ENCODE measurements at regions not wholly inside any gene's neighbourhood (a gene's known extent, or its start where the extent isn't known, plus 50 kb on each side); places are given as distances from the start of the nearest gene placed in this dataset.

DNA sequence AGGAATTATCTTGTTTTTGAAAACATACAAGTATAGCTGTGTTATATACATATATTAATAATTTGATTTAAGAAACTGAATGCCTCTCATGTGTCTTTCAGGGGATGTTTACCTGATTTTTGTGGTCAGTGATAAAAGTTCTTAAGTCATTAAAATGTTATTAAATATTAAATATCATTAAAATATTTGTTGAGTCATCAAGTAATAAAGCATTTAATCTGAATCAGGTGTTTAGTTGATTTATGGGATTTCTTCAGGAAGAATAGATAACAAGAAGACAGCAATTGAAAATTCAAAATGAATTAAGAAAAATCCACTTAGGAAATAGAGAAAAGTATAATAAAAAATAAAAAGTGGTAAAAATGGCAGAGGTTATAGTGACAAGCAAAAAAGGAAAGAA is 361.9 kb upstream of the EYS start:
- TF ChIP-seq, protein P1, sequence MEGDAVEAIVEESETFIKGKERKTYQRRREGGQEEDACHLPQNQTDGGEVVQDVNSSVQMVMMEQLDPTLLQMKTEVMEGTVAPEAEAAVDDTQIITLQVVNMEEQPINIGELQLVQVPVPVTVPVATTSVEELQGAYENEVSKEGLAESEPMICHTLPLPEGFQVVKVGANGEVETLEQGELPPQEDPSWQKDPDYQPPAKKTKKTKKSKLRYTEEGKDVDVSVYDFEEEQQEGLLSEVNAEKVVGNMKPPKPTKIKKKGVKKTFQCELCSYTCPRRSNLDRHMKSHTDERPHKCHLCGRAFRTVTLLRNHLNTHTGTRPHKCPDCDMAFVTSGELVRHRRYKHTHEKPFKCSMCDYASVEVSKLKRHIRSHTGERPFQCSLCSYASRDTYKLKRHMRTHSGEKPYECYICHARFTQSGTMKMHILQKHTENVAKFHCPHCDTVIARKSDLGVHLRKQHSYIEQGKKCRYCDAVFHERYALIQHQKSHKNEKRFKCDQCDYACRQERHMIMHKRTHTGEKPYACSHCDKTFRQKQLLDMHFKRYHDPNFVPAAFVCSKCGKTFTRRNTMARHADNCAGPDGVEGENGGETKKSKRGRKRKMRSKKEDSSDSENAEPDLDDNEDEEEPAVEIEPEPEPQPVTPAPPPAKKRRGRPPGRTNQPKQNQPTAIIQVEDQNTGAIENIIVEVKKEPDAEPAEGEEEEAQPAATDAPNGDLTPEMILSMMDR (IDR thresholded peaks at IDR 0.05; ENCODE audit: low read depth, low read length), result no peak
- H3K4me3 ChIP-seq (ENCODE audit: low read depth, low read length), result no peak overlapping the region
- in situ Hi-C loops (cut with HindIII; ENCODE audit: low sequenced_read_pairs), result no loop called here
- DNase-seq (ENCODE audit: low read depth, low spot score), result no peak

GRCh38 chr6:66068033-66068432 is 361.0 kb upstream of the EYS start:
- in situ Hi-C loops (cut with HindIII; ENCODE audit: low sequenced_read_pairs), result no loop called here
- H3K4me3 ChIP-seq (ENCODE audit: low read depth, low read length), result no peak overlapping the region
- DNase-seq (ENCODE audit: low read depth, low spot score), result no peak
- TF ChIP-seq, protein P1 (IDR thresholded peaks at IDR 0.05; ENCODE audit: low read depth, low read length), result no peak

- in situ Hi-C loops (cut with HindIII; ENCODE audit: low sequenced_read_pairs), result no loop called here
- no peak for DNase-seq (ENCODE audit: low read depth, low spot score)
- no peak overlapping the region for H3K4me3 ChIP-seq (ENCODE audit: low read depth, low read length)
- TF ChIP-seq, protein P1 (IDR thresholded peaks at IDR 0.05; ENCODE audit: low read depth, low read length), result no peak
These were observed 358.3 kb upstream of the EYS start for GRCh38 chr6:66065313-66065712.

GRCh38 chr6:66057034-66057433 is 350.0 kb upstream of the EYS start:
- TF ChIP-seq, protein P1 (IDR thresholded peaks at IDR 0.05; ENCODE audit: low read depth, low read length), result no peak
- no peak for DNase-seq (ENCODE audit: low read depth, low spot score)
- in situ Hi-C loops (cut with HindIII; ENCODE audit: low sequenced_read_pairs), result no loop called here
- H3K4me3 ChIP-seq (ENCODE audit: low read depth, low read length), result no peak overlapping the region

DNA sequence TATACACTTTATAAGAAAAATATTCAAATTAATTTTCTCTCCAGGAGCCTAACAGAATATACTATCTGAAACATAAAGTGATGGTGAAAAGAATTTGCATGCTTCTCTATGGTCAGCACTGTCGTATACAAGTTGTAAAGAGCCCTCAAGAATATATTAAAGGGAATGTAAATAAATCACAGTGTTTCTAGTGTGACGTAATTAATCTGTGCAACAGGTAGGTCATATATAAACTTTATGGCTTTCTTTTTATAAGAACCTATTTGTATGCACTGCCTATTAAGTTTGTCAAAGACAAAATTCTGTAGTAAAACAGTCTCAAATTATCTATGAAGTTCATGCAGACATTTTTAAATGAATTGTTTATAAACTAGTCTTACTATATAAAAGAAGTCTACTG is 347.9 kb upstream of the EYS start:
- no peak overlapping the region for H3K4me3 ChIP-seq (ENCODE audit: low read depth, low read length)
- no peak for DNase-seq (ENCODE audit: low read depth, low spot score)
- TF ChIP-seq, protein P1 (IDR thresholded peaks at IDR 0.05; ENCODE audit: low read depth, low read length), result no peak
- in situ Hi-C loops (cut with HindIII; ENCODE audit: low sequenced_read_pairs), result no loop called here

DNA sequence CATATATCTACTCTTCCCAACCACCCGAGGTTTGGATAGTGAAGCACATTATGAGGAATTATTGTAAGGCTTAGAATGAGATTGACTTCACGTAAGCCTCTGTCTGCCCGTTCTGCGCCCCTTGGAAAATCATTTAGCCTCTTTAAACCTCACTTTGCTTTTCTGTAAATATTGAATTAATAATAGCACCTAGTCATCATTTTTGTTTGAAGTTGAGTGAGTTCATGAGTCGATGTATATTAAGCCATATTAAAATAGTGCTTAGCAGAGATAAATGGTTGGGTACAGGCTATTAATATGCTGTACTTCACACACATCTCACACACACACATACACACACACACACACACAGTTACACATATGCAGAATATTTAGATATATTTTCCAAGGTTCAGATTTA is 344.8 kb upstream of the EYS start:
- no peak overlapping the region for H3K4me3 ChIP-seq (ENCODE audit: low read depth, low read length)
- TF ChIP-seq, protein P1 (IDR thresholded peaks at IDR 0.05; ENCODE audit: low read depth, low read length), result no peak
- in situ Hi-C loops (cut with HindIII; ENCODE audit: low sequenced_read_pairs), result no loop called here
- DNase-seq (ENCODE audit: low read depth, low spot score), result no peak

Data from astrocyte of the spinal cord (primary cell).